ENCODE measurements at regions not wholly inside any gene's neighbourhood (a gene's known extent, or its start where the extent isn't known, plus 50 kb on each side); places are given as distances from the start of the nearest gene placed in this dataset.

GRCh38 chr1:228664399-228664914, 70.8 kb upstream of the RHOU start:
- TF ChIP-seq CTCF (IDR thresholded peaks at IDR 0.05; ENCODE audit: insufficient read depth, low read length) (peak; percentile 20), GABPA (IDR thresholded peaks at IDR 0.05; ENCODE audit: low read depth) (no peak)
- Histone ChIP-seq H3K27ac (replicated peaks) (no peak overlapping the region), H3K27me3 (ENCODE audit: insufficient read depth, poor library complexity, severe bottlenecking) (no peaks in the 10 kb centered on the region), H3K4me3 (replicated peaks; ENCODE audit: insufficient read depth, low read length) (no peak overlapping the region)
- DNase-seq (ENCODE audit: low read depth in 1 of 2, low spot score in 1 of 2), result peak; percentile 65 to 81

- TF ChIP-seq POLR2AphosphoS5 (IDR thresholded peaks at IDR 0.05; ENCODE audit: low read depth) (no peak), CTCF (IDR thresholded peaks at IDR 0.05; ENCODE audit: insufficient read depth, low read length) (no peak), GABPA (IDR thresholded peaks at IDR 0.05; ENCODE audit: low read depth) (no peak), SPI1 (IDR thresholded peaks at IDR 0.05; ENCODE audit: borderline replicate concordance, low read depth) (no peak), REST (IDR thresholded peaks at IDR 0.05; ENCODE audit: insufficient replicate concordance, low read depth) (no peak)
- Histone ChIP-seq H3K4me3 (replicated peaks; ENCODE audit: insufficient read depth, low read length) (no peak overlapping the region), H3K27ac (replicated peaks) (no peak overlapping the region), H3K27me3 (ENCODE audit: insufficient read depth, poor library complexity, severe bottlenecking) (no peaks in the 10 kb centered on the region)
- no peak for DNase-seq (ENCODE audit: low read depth in 1 of 2, low spot score in 1 of 2)
Measured at GRCh38 chr1:228666686-228667623, 68.3 kb upstream of the RHOU start.

GRCh38 chr1:228668553-228669241, 66.6 kb upstream of the RHOU start:
- peak overlapping the region; percentile 35 for H3K27ac ChIP-seq (replicated peaks)
- no peak for TF ChIP-seq GABPA (IDR thresholded peaks at IDR 0.05; ENCODE audit: low read depth)
- no peak for TF ChIP-seq POLR2AphosphoS5 (IDR thresholded peaks at IDR 0.05; ENCODE audit: low read depth)
- no peak for TF ChIP-seq REST (IDR thresholded peaks at IDR 0.05; ENCODE audit: insufficient replicate concordance, low read depth)
- TF ChIP-seq SPI1 (IDR thresholded peaks at IDR 0.05; ENCODE audit: borderline replicate concordance, low read depth), result no peak
- TF ChIP-seq CTCF (IDR thresholded peaks at IDR 0.05; ENCODE audit: insufficient read depth, low read length), result no peak
- no peaks in the 10 kb centered on the region for H3K27me3 ChIP-seq (ENCODE audit: insufficient read depth, poor library complexity, severe bottlenecking)
- no peak for DNase-seq (ENCODE audit: low read depth in 1 of 2, low spot score in 1 of 2)
- H3K4me3 ChIP-seq (replicated peaks; ENCODE audit: insufficient read depth, low read length), result no peak overlapping the region

All from HL-60 (cell line).